BLaER1 (cell line): ENCODE measurements at regions not wholly inside any gene's neighbourhood (a gene's known extent, or its start where the extent isn't known, plus 50 kb on each side); places are given as distances from the start of the nearest gene placed in this dataset.
"Not testable (repeated sequence)": the region's sequence is repeated elsewhere in the genome, so short reads cannot be mapped to it uniquely, and the experiment has no call there.

Experiments
- H3K27ac ChIP-seq: shearing (Covaris generic); formaldehyde crosslinking; 2 replicates; pipeline ENCODE4 v1.8.1; 2022
- H3K27me3 ChIP-seq: shearing (Covaris generic); formaldehyde crosslinking; 2 replicates; pipeline ENCODE4 v1.8.1; 2022
- H3K36me3 ChIP-seq: shearing (Covaris generic); formaldehyde crosslinking; 2 replicates; pipeline ENCODE4 v1.8.1; 2022
- H3K4me1 ChIP-seq: shearing (Covaris generic); formaldehyde crosslinking; 2 replicates; pipeline ENCODE4 v1.8.1; 2022
- H3K4me2 ChIP-seq: shearing (Covaris generic); formaldehyde crosslinking; 2 replicates; pipeline ENCODE4 v1.8.1; 2022
- H3K4me3 ChIP-seq: shearing (Covaris generic); formaldehyde crosslinking; 2 replicates; pipeline ENCODE4 v1.8.1; 2022
- H3K9ac ChIP-seq: shearing (Covaris generic); formaldehyde crosslinking; 2 replicates; pipeline ENCODE4 v1.8.1; 2022
- H3K9me3 ChIP-seq: shearing (Covaris generic); formaldehyde crosslinking; 2 replicates; pipeline ENCODE4 v1.8.1; 2022
- H4K20me1 ChIP-seq: shearing (Covaris generic); formaldehyde crosslinking; 2 replicates; pipeline ENCODE4 v1.8.1; 2022
- Cebpa-rat ChIP-seq: shearing (Covaris generic); IDR thresholded peaks from 2 replicates; pipeline ENCODE4 v1.8.1; 2022

DNA sequence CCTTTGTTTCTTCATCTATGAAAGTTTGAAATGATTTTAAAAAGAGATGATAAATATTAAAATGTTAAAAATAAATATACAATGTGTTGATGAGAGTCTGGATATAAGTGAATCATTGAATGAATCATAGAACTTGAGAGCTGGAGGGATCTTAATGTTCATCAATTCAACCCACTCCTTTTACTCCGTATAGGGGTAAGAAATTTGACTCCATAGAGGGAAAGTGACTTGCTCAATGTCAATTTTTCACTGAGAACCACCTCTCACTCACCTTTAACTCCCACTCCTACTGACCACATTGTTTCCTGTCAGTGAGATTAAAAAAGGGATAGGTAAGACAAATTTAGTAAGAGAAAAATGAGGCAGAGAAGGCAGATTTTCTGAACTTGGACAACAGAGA, 557.2 kb upstream of the GRIA3 start:
- no peak overlapping the region for H3K27ac ChIP-seq
- no peak overlapping the region for H3K9ac ChIP-seq
- no peak overlapping the region for H3K4me2 ChIP-seq
- H3K36me3 ChIP-seq: no peaks in the 10 kb centered on the region
- H3K9me3 ChIP-seq: no peaks in the 10 kb centered on the region
- no peaks in the 10 kb centered on the region for H4K20me1 ChIP-seq
- no peak overlapping the region for H3K4me3 ChIP-seq
- no peaks in the 10 kb centered on the region for H3K4me1 ChIP-seq
- TF ChIP-seq Cebpa-rat: no peak
- peaks cover 76% of the 10 kb centered on the region for H3K27me3 ChIP-seq

- Histone ChIP-seq H3K4me3 (no peak overlapping the region), H3K9me3 (no peaks in the 10 kb centered on the region), H3K9ac (no peak overlapping the region), H3K27me3 (peaks cover 44% of the 10 kb centered on the region), H3K36me3 (no peaks in the 10 kb centered on the region), H4K20me1 (no peaks in the 10 kb centered on the region), H3K4me2 (no peak overlapping the region), H3K27ac (no peak overlapping the region), H3K4me1 (no peaks in the 10 kb centered on the region)
- TF ChIP-seq Cebpa-rat: no peak
Measured at GRCh38 chrX:122641136-122641535, 542.9 kb upstream of the GRIA3 start.

DNA sequence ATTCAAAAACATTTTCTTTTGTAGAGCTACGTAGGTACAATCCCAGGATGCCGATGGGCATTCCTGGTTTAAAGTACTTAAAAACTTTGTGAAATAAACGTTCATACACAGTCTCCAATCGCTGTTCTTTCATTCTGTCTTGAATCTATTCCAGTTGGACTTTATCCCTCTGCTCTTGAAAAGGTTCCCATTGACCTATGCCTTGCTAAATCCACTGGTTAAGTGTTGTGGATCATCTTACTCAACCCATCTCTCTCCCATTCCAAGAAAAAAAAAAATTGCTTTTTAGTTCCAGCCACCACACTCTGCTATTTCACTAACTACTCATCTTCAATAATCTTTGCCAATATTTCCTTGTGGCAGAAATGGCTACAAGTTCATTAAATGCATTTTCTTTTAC, 542.3 kb upstream of the GRIA3 start:
- H3K36me3 ChIP-seq: no peaks in the 10 kb centered on the region
- TF ChIP-seq Cebpa-rat: no peak

GRCh38 chrX:122655256-122655655, 528.8 kb upstream of the GRIA3 start:
- H3K27ac ChIP-seq, H3K36me3 ChIP-seq, H3K4me2 ChIP-seq, H3K4me1 ChIP-seq, H3K9ac ChIP-seq, H3K4me3 ChIP-seq, H3K9me3 ChIP-seq, H4K20me1 ChIP-seq: not testable (repeated sequence)
- H3K27me3 ChIP-seq: peaks cover 75% of the 10 kb centered on the region

More for the DNA sequence above, 542.3 kb upstream of the GRIA3 start:
- Histone ChIP-seq H3K4me2 (no peak overlapping the region), H3K9me3 (no peaks in the 10 kb centered on the region), H3K27ac (no peak overlapping the region), H3K4me3 (no peak overlapping the region), H3K9ac (no peak overlapping the region), H3K4me1 (no peaks in the 10 kb centered on the region), H4K20me1 (no peaks in the 10 kb centered on the region), H3K27me3 (peaks cover 41% of the 10 kb centered on the region; the same call in 1 of the 2 replicates)

DNA sequence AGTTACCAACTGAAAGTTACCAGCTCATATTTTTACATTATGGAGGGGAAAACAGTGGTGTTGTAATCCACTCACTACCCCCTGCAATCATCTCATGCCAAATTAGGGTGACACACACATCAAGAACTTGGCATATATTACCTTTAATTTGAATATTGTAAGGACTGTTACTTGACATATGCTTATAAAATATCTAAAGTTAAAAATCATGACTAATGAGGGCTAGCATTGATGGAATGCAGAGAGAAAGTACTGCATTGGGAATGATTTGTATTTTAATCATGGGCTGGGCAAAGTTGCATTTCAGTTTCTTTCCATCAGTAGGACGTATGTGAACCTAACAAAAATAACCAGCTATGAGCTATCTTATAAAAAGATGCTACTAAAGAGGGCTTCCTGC, 517.5 kb upstream of the GRIA3 start:
- Histone ChIP-seq H4K20me1 (no peaks in the 10 kb centered on the region), H3K9ac (no peak overlapping the region), H3K9me3 (no peaks in the 10 kb centered on the region), H3K4me1 (no peaks in the 10 kb centered on the region), H3K4me3 (no peak overlapping the region), H3K27me3 (peaks cover 71% of the 10 kb centered on the region), H3K27ac (no peak overlapping the region), H3K36me3 (no peaks in the 10 kb centered on the region), H3K4me2 (no peak overlapping the region)
- TF ChIP-seq Cebpa-rat: no peak

DNA sequence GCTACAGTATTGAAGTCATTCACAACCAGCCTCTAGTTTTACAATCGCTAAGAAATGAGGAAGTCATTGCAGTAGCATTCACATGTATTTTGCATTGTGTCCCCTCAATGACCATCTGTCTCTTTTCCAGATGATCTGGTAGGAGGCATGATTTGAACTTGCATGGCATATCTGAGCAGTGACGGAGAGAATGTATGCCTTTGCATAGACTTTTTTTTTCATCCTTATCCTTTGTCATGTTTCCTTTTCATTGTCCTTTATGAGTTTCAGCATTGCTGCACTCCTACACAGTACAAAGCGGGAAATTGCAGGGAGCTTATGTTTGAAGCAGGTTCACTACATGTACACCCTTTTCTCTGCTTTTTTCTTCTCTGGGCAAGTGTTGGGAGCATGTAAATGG, 516.4 kb upstream of the GRIA3 start:
- TF ChIP-seq Cebpa-rat: no peak
- Histone ChIP-seq H3K27me3 (peaks cover 73% of the 10 kb centered on the region), H3K4me2 (no peak overlapping the region), H4K20me1 (no peaks in the 10 kb centered on the region), H3K9me3 (no peaks in the 10 kb centered on the region), H3K4me3 (no peak overlapping the region), H3K27ac (no peak overlapping the region), H3K36me3 (no peaks in the 10 kb centered on the region), H3K4me1 (no peaks in the 10 kb centered on the region), H3K9ac (no peak overlapping the region)

DNA sequence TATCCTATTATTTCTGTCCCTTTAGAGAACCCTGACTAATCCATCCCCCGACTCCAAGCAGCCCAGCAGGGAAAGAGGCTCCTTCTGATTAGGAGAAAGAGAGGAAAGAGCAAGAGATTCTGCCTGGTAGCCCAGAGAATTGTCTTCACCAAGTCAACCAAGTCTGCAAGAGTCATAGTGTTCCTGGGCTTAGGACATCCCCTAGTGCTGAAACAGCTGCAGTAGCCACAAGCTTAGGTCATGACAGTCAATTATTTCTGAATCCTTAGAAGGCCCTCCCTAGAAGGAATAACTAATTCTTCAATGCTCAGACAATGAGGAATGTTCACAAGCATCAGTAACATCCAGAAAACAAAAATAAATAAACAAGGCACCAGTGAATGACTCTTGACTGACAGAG, 480.3 kb upstream of the GRIA3 start:
- no peaks in the 10 kb centered on the region for H3K4me1 ChIP-seq
- no peaks in the 10 kb centered on the region for H3K36me3 ChIP-seq
- TF ChIP-seq Cebpa-rat: no peak
- H3K27ac ChIP-seq: no peak overlapping the region
- H3K4me2 ChIP-seq: no peak overlapping the region
- no peak overlapping the region for H3K9ac ChIP-seq
- no peak overlapping the region for H3K4me3 ChIP-seq
- H4K20me1 ChIP-seq: no peaks in the 10 kb centered on the region
- H3K9me3 ChIP-seq: no peaks in the 10 kb centered on the region
- peaks cover 39% of the 10 kb centered on the region for H3K27me3 ChIP-seq

GRCh38 chrX:122739770-122740169, 444.3 kb upstream of the GRIA3 start:
- Histone ChIP-seq H3K4me1 (no peaks in the 10 kb centered on the region), H3K36me3 (no peaks in the 10 kb centered on the region), H3K27ac (no peak overlapping the region), H3K4me3 (no peak overlapping the region), H4K20me1 (no peaks in the 10 kb centered on the region), H3K9me3 (peaks cover 10% of the 10 kb centered on the region), H3K27me3 (peaks cover 5% of the 10 kb centered on the region; the same call in 1 of the 2 replicates), H3K4me2 (no peak overlapping the region), H3K9ac (no peak overlapping the region)
- no peak for TF ChIP-seq Cebpa-rat

DNA sequence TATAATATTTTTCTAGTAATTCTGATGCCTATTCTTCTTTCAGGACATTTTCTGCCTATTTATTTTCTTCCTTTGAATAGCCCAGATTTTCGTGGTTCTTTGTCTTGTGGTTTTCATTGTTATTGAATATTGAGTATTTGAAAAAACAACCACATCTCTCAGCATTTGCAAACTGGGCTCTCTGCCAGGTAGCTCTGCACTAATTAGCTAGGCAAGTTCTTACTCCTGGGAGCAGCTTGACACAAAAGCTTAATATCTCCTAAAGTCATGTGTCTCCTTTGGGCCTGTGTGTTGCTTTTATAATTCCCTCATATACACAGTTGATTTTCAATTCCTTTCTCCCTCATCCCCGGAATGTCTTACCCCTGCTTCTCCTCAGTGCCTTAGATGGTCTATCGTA, 413.5 kb upstream of the GRIA3 start:
- TF ChIP-seq Cebpa-rat: no peak
- Histone ChIP-seq H3K4me2 (no peak overlapping the region), H3K27me3 (peaks cover 63% of the 10 kb centered on the region), H3K4me1 (no peaks in the 10 kb centered on the region), H3K27ac (no peak overlapping the region), H3K9ac (no peak overlapping the region), H3K9me3 (peaks cover 1% of the 10 kb centered on the region; the same call in 1 of the 2 replicates), H4K20me1 (no peaks in the 10 kb centered on the region), H3K4me3 (no peak overlapping the region), H3K36me3 (no peaks in the 10 kb centered on the region)

DNA sequence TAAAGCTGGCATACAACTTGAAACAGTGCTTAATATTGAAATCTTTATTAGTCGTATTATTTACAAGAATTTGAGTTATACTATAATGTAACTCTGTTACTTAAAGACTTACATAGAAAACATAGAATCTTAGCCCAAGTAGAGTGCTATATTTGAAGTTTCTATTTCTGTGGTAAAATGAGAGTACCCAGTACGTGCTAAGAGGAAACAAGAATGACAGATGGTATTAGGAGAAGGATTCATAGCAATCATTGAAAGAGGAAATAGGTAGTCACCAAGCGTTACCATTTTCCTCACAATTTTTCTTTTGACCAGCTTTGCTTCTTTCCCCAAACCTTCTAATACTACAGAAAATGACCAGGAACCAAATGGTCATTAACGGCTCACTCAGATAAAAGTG, 412.1 kb upstream of the GRIA3 start:
- Histone ChIP-seq H4K20me1 (no peaks in the 10 kb centered on the region), H3K9ac (no peak overlapping the region), H3K4me1 (no peaks in the 10 kb centered on the region), H3K9me3 (peaks cover 12% of the 10 kb centered on the region), H3K36me3 (no peaks in the 10 kb centered on the region), H3K4me3 (no peak overlapping the region), H3K27me3 (peaks cover 74% of the 10 kb centered on the region), H3K4me2 (no peak overlapping the region), H3K27ac (no peak overlapping the region)
- TF ChIP-seq Cebpa-rat: no peak

- Histone ChIP-seq H3K4me1 (no peaks in the 10 kb centered on the region), H3K4me2 (no peak overlapping the region)
Measured at GRCh38 chrX:122777766-122778165, 406.3 kb upstream of the GRIA3 start.

More at GRCh38 chrX:122777766-122778165, 406.3 kb upstream of the GRIA3 start:
- peaks cover 78% of the 10 kb centered on the region for H3K27me3 ChIP-seq
- H3K9me3 ChIP-seq: peaks cover 12% of the 10 kb centered on the region
- H3K36me3 ChIP-seq: no peaks in the 10 kb centered on the region
- H3K9ac ChIP-seq: no peak overlapping the region
- H3K27ac ChIP-seq: no peak overlapping the region
- TF ChIP-seq Cebpa-rat: no peak
- no peak overlapping the region for H3K4me3 ChIP-seq
- H4K20me1 ChIP-seq: no peaks in the 10 kb centered on the region
